HG03108 (cell line): ENCODE measurements at regions not wholly inside any gene's neighbourhood (a gene's known extent, or its start where the extent isn't known, plus 50 kb on each side); places are given as distances from the start of the nearest gene placed in this dataset.
"Not testable (repeated sequence)": the region's sequence is repeated elsewhere in the genome, so short reads cannot be mapped to it uniquely, and the experiment has no call there.

ENCODE experiments used
- ATAC-seq: cut with Tn5 transposase; IDR thresholded peaks from one replicate; pipeline ENCODE4 v1.9.1; 2021; ENCODE audit warnings: moderate library complexity; ENCODE audit not compliant: unreplicated experiment

- ATAC-seq = no peak
Measured at GRCh38 chr1:60826320-60827094, 255.9 kb upstream of the NFIA start.

- no peak for ATAC-seq
Measured at GRCh38 chr1:60825593-60825992, 256.8 kb upstream of the NFIA start.

GRCh38 chr1:60823151-60823550, 259.2 kb upstream of the NFIA start:
- no peak for ATAC-seq

GRCh38 chr1:60822252-60822651, 260.1 kb upstream of the NFIA start:
- ATAC-seq = no peak

GRCh38 chr1:60821156-60821555, 261.2 kb upstream of the NFIA start:
- ATAC-seq = no peak

- ATAC-seq = no peak
Measured at GRCh38 chr1:60818969-60819701, 263.2 kb upstream of the NFIA start.

- ATAC-seq = no peak
Measured at GRCh38 chr1:60813071-60813470, 269.3 kb upstream of the NFIA start.

- no peak for ATAC-seq
Measured at GRCh38 chr1:60809204-60809980, 273.0 kb upstream of the NFIA start.

- no peak for ATAC-seq
Measured at GRCh38 chr1:60808676-60809075, 273.7 kb upstream of the NFIA start.

GRCh38 chr1:60802884-60803283, 279.5 kb upstream of the NFIA start:
- ATAC-seq = no peak

GRCh38 chr1:60797351-60797750, 285.0 kb upstream of the NFIA start:
- no peak for ATAC-seq

GRCh38 chr1:60791226-60791625, 291.1 kb upstream of the NFIA start:
- ATAC-seq = no peak

- ATAC-seq = not testable (repeated sequence)
Measured at GRCh38 chr1:60773099-60773498, 309.3 kb upstream of the NFIA start.

GRCh38 chr1:60769082-60769481, 313.3 kb upstream of the NFIA start:
- no peak for ATAC-seq

GRCh38 chr1:60765204-60765603, 317.2 kb upstream of the NFIA start:
- ATAC-seq = no peak

- ATAC-seq = no peak
Measured at GRCh38 chr1:60764489-60764888, 317.9 kb upstream of the NFIA start.

- no peak for ATAC-seq
Measured at GRCh38 chr1:60763741-60764140, 318.6 kb upstream of the NFIA start.

GRCh38 chr1:60762911-60763310, 319.4 kb upstream of the NFIA start:
- ATAC-seq = no peak

GRCh38 chr1:60762176-60762575, 320.2 kb upstream of the NFIA start:
- no peak for ATAC-seq

GRCh38 chr1:60759291-60759690, 323.1 kb upstream of the NFIA start:
- ATAC-seq = no peak

GRCh38 chr1:60757485-60757884, 324.9 kb upstream of the NFIA start:
- no peak for ATAC-seq
